NCI-H146 treated with DMSO at 0.1 percent for 48 hours (cell line): ENCODE measurements at regions not wholly inside any gene's neighbourhood (a gene's known extent, or its start where the extent isn't known, plus 50 kb on each side); places are given as distances from the start of the nearest gene placed in this dataset.

ENCODE experiments used
- DNase-seq: peaks from one replicate; lab custom pipeline; 2025; ENCODE audit not compliant: unreplicated experiment; lab: John Stamatoyannopoulos, UW

DNA sequence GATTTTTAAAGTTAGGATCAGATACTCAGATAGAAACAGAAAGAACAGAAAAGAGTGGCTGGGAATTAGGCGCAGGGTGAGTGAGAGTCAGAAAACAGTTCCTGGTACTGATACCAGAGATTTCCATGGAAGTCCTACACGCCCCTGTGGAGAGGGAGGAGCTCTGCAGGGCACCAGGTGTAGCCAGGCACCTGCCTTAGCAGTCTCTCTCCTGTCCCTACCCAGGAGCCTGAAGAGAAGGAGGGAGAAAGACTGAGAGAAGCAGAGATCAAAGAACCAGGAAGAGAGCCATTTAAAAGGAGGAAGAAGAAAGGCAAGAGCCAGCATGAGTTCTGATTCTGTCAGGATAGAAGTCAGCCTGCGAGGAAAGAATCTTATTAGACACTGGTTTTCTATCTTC lies 65.0 kb downstream of the CBLN1 start:
- no peak for DNase-seq

DNA sequence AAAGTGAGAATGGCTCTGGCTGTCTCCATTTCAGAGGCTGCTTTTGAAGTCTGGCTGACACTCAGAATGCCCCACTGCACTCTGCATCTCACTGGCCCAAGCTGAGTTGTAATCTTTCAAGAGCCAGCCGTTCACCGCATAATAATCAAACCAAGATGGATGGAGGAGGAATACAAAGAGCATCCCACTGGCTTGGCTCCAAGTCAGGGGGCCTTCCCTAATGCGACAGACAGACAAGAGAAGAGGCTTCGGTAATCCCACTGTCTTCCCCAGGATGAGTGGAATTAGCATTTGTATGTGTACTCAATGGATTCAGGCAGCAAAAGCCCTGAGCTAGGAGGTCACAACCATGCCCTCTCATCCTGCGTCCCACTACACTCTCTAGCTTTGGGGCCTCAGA lies 68.0 kb downstream of the CBLN1 start:
- no peak for DNase-seq

GRCh38 chr16:49204191-49204590 lies 77.4 kb downstream of the CBLN1 start:
- DNase-seq = no peak

DNA sequence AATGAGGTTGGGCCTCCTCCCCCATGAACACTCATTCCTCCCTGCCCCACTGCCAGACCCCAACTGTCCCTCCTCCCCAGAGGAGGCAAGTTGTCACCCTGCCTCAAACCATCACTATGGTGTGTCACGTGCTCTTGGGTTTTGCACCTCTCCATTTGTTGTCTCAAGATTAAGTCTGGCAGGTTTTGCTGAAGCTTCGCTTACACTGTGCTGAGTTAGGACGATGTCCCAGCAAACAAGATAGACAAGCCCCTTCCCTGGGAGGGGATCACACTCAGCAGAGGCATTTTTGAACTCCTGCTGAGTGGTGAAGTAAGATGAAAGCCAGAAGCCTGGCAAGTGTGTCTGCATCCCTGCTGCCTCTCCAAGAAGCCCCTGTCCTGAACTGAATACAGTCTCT lies 78.3 kb downstream of the CBLN1 start:
- no peak for DNase-seq

- no peak for DNase-seq
Measured at GRCh38 chr16:49201118-49201517, 80.5 kb downstream of the CBLN1 start.

- no peak for DNase-seq
Measured at GRCh38 chr16:49200223-49200820, 81.3 kb downstream of the CBLN1 start.

DNA sequence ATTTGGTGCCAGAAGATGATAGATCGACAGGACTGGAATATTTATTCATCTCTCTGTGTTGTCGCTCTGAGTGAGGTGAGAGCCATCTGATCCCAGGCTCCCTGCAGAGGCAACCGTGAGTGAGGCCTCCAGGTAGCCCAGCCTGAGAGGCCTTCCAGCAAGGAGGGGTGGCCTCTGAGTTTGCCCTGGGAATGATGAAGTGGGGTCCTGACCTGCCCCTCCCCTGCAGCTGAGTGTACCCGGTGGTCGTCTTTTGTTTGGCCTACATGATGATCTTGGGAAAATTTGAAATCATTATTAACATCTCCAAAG lies 86.4 kb downstream of the CBLN1 start:
- DNase-seq = no peak

DNA sequence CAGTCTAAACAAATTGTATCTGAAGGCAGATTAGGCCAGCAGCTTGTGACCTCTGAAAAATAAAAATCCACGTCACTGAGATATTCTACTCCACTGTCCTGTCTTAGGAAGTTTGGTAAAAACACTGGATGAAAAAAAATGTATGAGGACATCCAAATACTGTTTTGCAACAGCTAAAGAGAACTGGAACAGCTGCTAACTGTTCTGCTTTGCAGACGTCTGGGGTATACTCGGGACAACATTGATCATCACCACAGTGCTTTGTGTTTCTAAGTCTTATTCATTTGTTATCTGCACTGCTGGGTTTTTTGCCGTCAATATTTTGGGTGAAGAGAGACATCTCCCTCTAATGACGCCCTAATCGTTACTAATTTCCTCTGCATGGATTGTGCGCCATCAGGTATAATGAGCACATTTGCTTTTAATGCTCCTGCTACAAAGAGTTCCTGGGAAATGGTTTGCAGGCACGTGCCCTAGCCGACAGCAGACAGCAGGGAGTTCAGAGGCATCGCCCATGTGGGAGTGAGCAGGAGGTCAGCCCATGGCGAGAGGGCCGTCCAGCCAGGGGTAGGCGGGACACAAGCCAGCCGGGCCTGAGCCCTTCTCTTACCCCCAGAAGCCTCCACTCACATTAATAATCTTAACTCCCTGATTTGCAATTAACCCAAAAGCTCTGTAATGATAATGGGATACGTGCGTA lies 87.0 kb downstream of the CBLN1 start:
- DNase-seq = no peak

DNA sequence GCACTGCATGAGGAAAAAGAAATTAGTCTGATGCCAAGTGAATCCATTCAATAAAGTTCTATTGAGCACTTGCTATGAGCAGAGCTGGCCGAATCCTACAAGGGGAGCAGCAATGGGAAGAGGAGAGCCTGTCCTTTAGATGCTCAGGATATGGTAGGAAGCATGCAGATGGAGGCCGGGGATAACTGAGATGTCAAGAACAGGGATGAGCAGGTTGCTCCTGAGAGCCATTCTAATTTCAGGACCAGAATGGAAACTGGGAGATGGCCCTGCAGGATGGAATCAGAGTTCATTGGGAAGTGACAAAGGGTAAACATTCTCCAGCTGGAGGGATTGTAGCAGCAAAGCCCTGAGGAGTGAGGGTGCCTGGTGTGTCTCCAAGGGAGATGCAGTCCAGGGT lies 88.0 kb downstream of the CBLN1 start:
- no peak for DNase-seq

DNA sequence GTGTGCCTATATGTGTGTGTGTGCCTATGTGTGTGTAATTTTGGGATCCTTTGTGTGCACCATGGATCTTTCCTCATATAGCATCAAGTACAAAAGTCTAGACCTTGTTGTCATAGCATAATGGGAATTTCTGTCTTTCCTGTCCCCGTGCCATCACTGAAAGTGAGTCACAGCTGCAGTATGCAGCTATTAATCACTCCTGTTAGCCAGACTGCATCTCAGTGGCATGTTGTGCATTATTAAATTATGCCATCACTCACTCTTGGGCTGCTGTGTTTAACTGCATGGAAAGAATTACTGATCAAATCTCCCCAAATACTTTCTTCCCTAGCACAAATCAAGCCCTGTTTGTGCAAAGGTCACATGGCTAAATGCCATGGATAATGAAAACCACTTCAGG lies 92.4 kb downstream of the CBLN1 start:
- DNase-seq = no peak

- no peak for DNase-seq
Measured at GRCh38 chr16:49183911-49184310, 97.7 kb downstream of the CBLN1 start.

GRCh38 chr16:49181791-49182518 lies 99.7 kb downstream of the CBLN1 start:
- no peak for DNase-seq

- DNase-seq = no peak
Measured at GRCh38 chr16:49179714-49180330, 101.8 kb downstream of the CBLN1 start.

DNA sequence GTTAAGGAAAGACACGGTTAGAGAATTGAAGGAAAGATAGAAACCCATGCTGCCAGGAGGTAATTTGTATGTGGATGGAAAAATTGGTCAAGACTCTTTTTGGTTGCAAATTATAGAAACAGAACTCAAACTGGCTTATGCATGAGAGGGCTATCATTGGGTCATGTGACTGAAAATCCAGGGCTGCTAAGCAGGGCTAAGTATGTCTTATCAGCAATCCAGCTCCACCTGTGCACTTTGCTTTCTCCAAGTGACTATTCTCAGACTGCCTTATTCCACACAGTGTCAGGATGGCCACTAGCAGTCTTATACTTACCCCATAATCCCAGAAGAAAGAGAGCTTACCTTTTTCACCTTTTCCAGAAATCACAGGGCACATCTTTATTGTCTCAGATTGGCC lies 113.5 kb downstream of the CBLN1 start:
- no peak for DNase-seq

DNA sequence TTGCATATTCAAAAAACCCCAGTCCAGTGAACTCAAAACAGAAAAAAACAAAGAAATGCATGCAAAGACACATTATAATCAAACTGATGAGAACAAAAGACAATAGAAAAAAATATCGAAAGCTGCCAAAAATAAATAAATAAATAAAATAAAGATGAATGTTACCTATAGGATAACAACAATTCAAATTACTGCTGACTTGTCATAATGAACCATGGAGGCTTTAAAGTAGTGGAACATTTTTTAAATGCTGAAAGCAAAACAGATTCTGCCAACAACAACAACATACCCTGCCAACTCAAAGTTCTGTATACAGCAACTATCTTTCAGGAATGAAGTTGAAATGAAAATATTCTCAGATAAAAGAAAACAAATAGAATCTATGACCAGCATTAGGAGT lies 116.6 kb downstream of the CBLN1 start:
- DNase-seq = no peak

GRCh38 chr16:49161191-49161590 lies 120.4 kb downstream of the CBLN1 start:
- DNase-seq = no peak

DNA sequence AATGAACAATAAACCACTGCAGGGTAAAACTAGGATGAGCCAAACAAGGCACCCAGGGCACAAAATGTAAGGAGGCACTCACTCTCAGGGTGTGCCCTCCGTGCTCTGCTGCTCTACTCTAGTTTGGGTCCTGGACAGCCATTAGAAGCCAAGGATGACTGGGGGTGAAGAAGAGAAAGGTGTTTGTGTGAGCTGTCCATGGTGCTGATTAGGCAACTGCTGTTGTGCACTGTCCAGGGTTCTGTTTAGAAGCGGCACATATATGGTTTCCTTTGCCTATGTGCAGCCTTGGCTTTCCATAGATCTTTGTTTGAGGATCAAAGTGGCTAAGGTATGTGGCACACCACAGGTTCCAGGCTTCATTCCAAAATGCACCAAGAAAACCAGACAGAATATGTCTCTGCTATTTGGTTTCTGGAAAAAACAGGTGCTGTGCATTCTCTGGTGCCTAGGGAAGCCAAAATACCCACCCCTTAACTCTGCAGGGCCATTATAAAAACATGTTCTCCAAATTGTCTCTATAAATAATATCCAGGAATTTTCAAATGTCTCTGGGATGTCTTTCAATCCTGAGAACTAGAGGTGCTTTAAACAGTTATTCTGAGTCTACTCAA lies 123.5 kb downstream of the CBLN1 start:
- no peak for DNase-seq

GRCh38 chr16:49150341-49150740 lies 131.3 kb downstream of the CBLN1 start:
- DNase-seq = no peak

- no peak for DNase-seq
Measured at GRCh38 chr16:49148410-49148809, 133.2 kb downstream of the CBLN1 start.

GRCh38 chr16:49140618-49141017 lies 141.0 kb downstream of the CBLN1 start:
- DNase-seq = no peak

DNA sequence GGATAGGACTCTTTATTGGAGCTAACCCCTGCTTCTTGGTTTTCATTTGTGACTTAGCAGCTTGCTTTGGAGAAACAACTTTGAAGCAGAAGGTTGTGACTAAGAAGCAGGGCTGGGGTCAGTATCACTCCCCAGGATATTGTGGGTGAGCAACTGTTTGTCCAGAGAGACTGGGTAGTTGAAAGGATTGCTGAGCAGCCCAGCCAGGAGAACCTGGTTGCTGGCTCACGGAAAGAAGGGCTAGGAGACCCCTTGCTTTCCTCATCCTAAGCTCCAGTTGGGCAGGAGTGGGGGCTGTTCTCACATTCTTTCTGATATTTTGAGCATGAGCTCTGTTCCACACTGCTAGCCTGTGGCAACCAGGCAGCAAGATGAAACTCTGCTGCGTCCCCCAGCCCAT lies 151.2 kb downstream of the CBLN1 start:
- no peak for DNase-seq

- DNase-seq = no peak
Measured at GRCh38 chr16:49129935-49130334, 151.7 kb downstream of the CBLN1 start.
